ENCODE measurements at regions not wholly inside any gene's neighbourhood (a gene's known extent, or its start where the extent isn't known, plus 50 kb on each side); places are given as distances from the start of the nearest gene placed in this dataset.

DNA sequence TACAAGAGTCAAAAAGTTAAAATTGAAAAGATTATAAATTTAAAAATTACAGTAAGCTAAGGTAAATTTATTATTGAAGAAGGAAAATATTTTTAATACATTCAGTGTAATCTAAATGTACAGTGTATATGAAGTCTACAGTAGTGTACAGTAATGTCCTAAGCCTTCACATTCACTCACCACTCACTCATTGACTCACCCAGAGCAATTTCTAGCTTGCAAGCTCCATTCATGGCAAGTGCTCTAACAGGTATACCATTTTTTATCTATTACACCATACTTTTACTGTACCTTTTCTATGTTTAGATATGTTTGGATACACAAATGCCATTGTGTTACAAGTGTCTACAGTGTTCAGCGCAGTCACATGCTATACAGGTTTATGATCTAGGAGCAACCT, 389.7 kb downstream of the RASEF start:
- TF ChIP-seq, protein P1, sequence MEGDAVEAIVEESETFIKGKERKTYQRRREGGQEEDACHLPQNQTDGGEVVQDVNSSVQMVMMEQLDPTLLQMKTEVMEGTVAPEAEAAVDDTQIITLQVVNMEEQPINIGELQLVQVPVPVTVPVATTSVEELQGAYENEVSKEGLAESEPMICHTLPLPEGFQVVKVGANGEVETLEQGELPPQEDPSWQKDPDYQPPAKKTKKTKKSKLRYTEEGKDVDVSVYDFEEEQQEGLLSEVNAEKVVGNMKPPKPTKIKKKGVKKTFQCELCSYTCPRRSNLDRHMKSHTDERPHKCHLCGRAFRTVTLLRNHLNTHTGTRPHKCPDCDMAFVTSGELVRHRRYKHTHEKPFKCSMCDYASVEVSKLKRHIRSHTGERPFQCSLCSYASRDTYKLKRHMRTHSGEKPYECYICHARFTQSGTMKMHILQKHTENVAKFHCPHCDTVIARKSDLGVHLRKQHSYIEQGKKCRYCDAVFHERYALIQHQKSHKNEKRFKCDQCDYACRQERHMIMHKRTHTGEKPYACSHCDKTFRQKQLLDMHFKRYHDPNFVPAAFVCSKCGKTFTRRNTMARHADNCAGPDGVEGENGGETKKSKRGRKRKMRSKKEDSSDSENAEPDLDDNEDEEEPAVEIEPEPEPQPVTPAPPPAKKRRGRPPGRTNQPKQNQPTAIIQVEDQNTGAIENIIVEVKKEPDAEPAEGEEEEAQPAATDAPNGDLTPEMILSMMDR (conservative IDR thresholded peaks at IDR 0.05), result no peak
- no peak for TF ChIP-seq ZFX (IDR thresholded peaks at IDR 0.05)
